Ascending aorta (tissue), 2 donors: ENCODE measurements at regions not wholly inside any gene's neighbourhood (a gene's known extent, or its start where the extent isn't known, plus 50 kb on each side); places are given as distances from the start of the nearest gene placed in this dataset.

Experiments
- DNase-seq, 2 donors: peaks; one replicate each; pipeline ENCODE4 v3.0.0-alpha.2; 2019; ENCODE audit warnings: low spot score in 2 of 2
- H3K27ac ChIP-seq, 2 donors: fragments of 200-600 bp; sonication (generic); one replicate each; pipeline ENCODE4 v1.5.1; 2016 to 2017; ENCODE audit warnings: mild to moderate bottlenecking in 1 of 2
- H3K27me3 ChIP-seq: fragments of 200-600 bp; sonication (generic); one replicate; pipeline ENCODE4 v1.5.1; 2017
- H3K36me3 ChIP-seq, 2 donors: fragments of 200-600 bp; sonication (generic); one replicate each; pipeline ENCODE4 v1.5.1; 2016
- H3K4me1 ChIP-seq, 2 donors: fragments of 200-600 bp; sonication (generic); one replicate each; pipeline ENCODE4 v1.5.1; 2016 to 2017; ENCODE audit warnings: mild to moderate bottlenecking in 1 of 2
- H3K4me3 ChIP-seq, 2 donors: fragments of 200-600 bp; sonication (generic); one replicate each; pipeline ENCODE4 v1.5.1; 2016 to 2017; ENCODE audit warnings: mild to moderate bottlenecking in 1 of 2
- H3K9me3 ChIP-seq, 2 donors: fragments of 200-600 bp; sonication (generic); one replicate each; pipeline ENCODE4 v1.5.1; 2016
- CTCF ChIP-seq, 3 experiments: fragments of 200-600 bp in 2 of 3; fragments of 450-650 bp in 1 of 3; sonication (generic) in 2 of 3; IDR thresholded peaks; one replicate each; pipeline ENCODE4 v1.5.1; 2016 to 2019; ENCODE audit warnings: antibody characterized with exemption in 3 of 3, mild to moderate bottlenecking in 1 of 3, moderate library complexity in 1 of 3
- intact Hi-C: fragments of 100-400 bp; cut with DNase I; formaldehyde crosslinking; loops from one replicate; pipeline ENCODE4 v1.15.1; 2023

- H3K27me3 ChIP-seq: no peaks in the 10 kb centered on the region
- H3K36me3 ChIP-seq: no peaks in the 10 kb centered on the region
- no peak overlapping the region for H3K27ac ChIP-seq
- intact Hi-C loops: no loop called here
- no peaks in the 10 kb centered on the region for H3K9me3 ChIP-seq
- no peak for TF ChIP-seq CTCF (IDR thresholded peaks at IDR 0.05)
- H3K4me3 ChIP-seq: no peak overlapping the region
- peaks cover 0 to 3% of the 10 kb centered on the region in 2 donors for H3K4me1 ChIP-seq
- no peak for DNase-seq
These were observed 177.6 kb upstream of the PITRM1 start for GRCh38 chr10:3350205-3350604.

GRCh38 chr10:3348564-3348963, 176.0 kb upstream of the PITRM1 start:
- TF ChIP-seq CTCF (IDR thresholded peaks at IDR 0.05): no peak
- Histone ChIP-seq H3K9me3 (no peaks in the 10 kb centered on the region), H3K4me1 (peaks cover 0 to 3% of the 10 kb centered on the region in 2 donors), H3K4me3 (no peak overlapping the region), H3K27ac (no peak overlapping the region), H3K27me3 (no peaks in the 10 kb centered on the region), H3K36me3 (no peaks in the 10 kb centered on the region)
- no peak for DNase-seq
- intact Hi-C loops: no loop called here

GRCh38 chr10:3347413-3348182, 175.0 kb upstream of the PITRM1 start:
- H3K4me1 ChIP-seq: no peaks in the 10 kb centered on the region
- H3K27ac ChIP-seq: no peak overlapping the region
- no peaks in the 10 kb centered on the region for H3K36me3 ChIP-seq
- intact Hi-C loops: no loop called here
- no peak for DNase-seq
- no peak for TF ChIP-seq CTCF (IDR thresholded peaks at IDR 0.05)
- no peaks in the 10 kb centered on the region for H3K27me3 ChIP-seq
- no peaks in the 10 kb centered on the region for H3K9me3 ChIP-seq
- H3K4me3 ChIP-seq: no peak overlapping the region

- Histone ChIP-seq H3K4me3 (no peak overlapping the region), H3K36me3 (no peaks in the 10 kb centered on the region), H3K27ac (no peak overlapping the region), H3K4me1 (no peaks in the 10 kb centered on the region), H3K27me3 (no peaks in the 10 kb centered on the region), H3K9me3 (no peaks in the 10 kb centered on the region)
- intact Hi-C loops: no loop called here
- TF ChIP-seq CTCF (IDR thresholded peaks at IDR 0.05): no peak
- DNase-seq: no peak
These were observed 174.3 kb upstream of the PITRM1 start for GRCh38 chr10:3346851-3347250.

GRCh38 chr10:3342771-3343170, 170.2 kb upstream of the PITRM1 start:
- Histone ChIP-seq H3K27ac (no peak overlapping the region), H3K27me3 (no peaks in the 10 kb centered on the region), H3K4me3 (no peak overlapping the region), H3K9me3 (no peaks in the 10 kb centered on the region), H3K4me1 (no peaks in the 10 kb centered on the region), H3K36me3 (no peaks in the 10 kb centered on the region)
- intact Hi-C loops: no loop called here
- TF ChIP-seq CTCF (IDR thresholded peaks at IDR 0.05): no peak
- no peak for DNase-seq
